ENCODE measurements at regions not wholly inside any gene's neighbourhood (a gene's known extent, or its start where the extent isn't known, plus 50 kb on each side); places are given as distances from the start of the nearest gene placed in this dataset.

- TF ChIP-seq, protein P1, sequence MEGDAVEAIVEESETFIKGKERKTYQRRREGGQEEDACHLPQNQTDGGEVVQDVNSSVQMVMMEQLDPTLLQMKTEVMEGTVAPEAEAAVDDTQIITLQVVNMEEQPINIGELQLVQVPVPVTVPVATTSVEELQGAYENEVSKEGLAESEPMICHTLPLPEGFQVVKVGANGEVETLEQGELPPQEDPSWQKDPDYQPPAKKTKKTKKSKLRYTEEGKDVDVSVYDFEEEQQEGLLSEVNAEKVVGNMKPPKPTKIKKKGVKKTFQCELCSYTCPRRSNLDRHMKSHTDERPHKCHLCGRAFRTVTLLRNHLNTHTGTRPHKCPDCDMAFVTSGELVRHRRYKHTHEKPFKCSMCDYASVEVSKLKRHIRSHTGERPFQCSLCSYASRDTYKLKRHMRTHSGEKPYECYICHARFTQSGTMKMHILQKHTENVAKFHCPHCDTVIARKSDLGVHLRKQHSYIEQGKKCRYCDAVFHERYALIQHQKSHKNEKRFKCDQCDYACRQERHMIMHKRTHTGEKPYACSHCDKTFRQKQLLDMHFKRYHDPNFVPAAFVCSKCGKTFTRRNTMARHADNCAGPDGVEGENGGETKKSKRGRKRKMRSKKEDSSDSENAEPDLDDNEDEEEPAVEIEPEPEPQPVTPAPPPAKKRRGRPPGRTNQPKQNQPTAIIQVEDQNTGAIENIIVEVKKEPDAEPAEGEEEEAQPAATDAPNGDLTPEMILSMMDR (IDR thresholded peaks at IDR 0.05), result no peak
- no peak for TF ChIP-seq POLR2A (IDR thresholded peaks at IDR 0.05)
Measured at GRCh38 chr5:145294331-145294730, 540.8 kb downstream of the PRELID2 start.

Data from stomach (tissue), 4 donors.